Neuronal stem cell (in vitro differentiated cells): ENCODE measurements at regions not wholly inside any gene's neighbourhood (a gene's known extent, or its start where the extent isn't known, plus 50 kb on each side); places are given as distances from the start of the nearest gene placed in this dataset.

Experiments
- DNase-seq: peaks from one replicate; pipeline ENCODE4 v3.0.0-alpha.2; 2013; ENCODE audit warnings: low spot score
- H2AFZ ChIP-seq: one replicate; pipeline ENCODE4 v1.6.1; 2013; ENCODE audit warnings: mild to moderate bottlenecking, low read length, inconsistent platforms
- H2AK5ac ChIP-seq: 2 replicates; pipeline ENCODE4 v1.6.1; 2013; ENCODE audit warnings: low read depth, mild to moderate bottlenecking, inconsistent platforms, low read length, moderate library complexity, mixed read lengths
- H2BK120ac ChIP-seq: 2 replicates; pipeline ENCODE4 v1.6.1; 2013; ENCODE audit warnings: low read depth, mild to moderate bottlenecking, inconsistent platforms, low read length, moderate library complexity, mixed read lengths
- H2BK12ac ChIP-seq: one replicate; pipeline ENCODE4 v1.6.1; 2013; ENCODE audit warnings: low read length, inconsistent platforms
- H2BK15ac ChIP-seq: 2 replicates; pipeline ENCODE4 v1.6.1; 2013; ENCODE audit warnings: mild to moderate bottlenecking, low read length, inconsistent platforms, mixed read lengths
- H2BK5ac ChIP-seq: one replicate; pipeline ENCODE4 v1.6.1; 2013; ENCODE audit warnings: inconsistent platforms, mild to moderate bottlenecking, low read length, moderate library complexity
- H3K14ac ChIP-seq: one replicate; pipeline ENCODE4 v1.6.1; 2013; ENCODE audit warnings: low read length, inconsistent platforms
- H3K18ac ChIP-seq: 2 replicates; pipeline ENCODE4 v1.6.1; 2013; ENCODE audit warnings: low read length, inconsistent platforms
- H3K23ac ChIP-seq: 2 replicates; pipeline ENCODE4 v1.6.1; 2013; ENCODE audit warnings: low read depth, mild to moderate bottlenecking, mixed read lengths, low read length, inconsistent platforms; ENCODE audit not compliant: poor library complexity
- H3K27ac ChIP-seq: replicated peaks from 3 replicates; pipeline ENCODE4 v1.5.1; 2013; ENCODE audit warnings: low read length, inconsistent platforms
- H3K27me3 ChIP-seq, 3 experiments: 2 replicates each; pipeline ENCODE4 v1.6.1; 2013; ENCODE audit warnings: low read length in 3 of 3, mild to moderate bottlenecking in 2 of 3, inconsistent platforms in 1 of 3, low read depth in 1 of 3, mixed read lengths in 1 of 3, moderate library complexity in 1 of 3; ENCODE audit not compliant: control insufficient read depth in 3 of 3, insufficient read depth in 3 of 3
- H3K36me3 ChIP-seq, 2 donors: replicated peaks in 1 of 2; 2 replicates each; pipeline ENCODE4 v1.6.1; 2013; ENCODE audit warnings: low read length in 2 of 2; ENCODE audit not compliant: control insufficient read depth in 2 of 2, insufficient read depth in 2 of 2
- H3K4ac ChIP-seq: 2 replicates; pipeline ENCODE4 v1.6.1; 2013; ENCODE audit warnings: inconsistent platforms, mild to moderate bottlenecking, low read length, moderate library complexity
- H3K4me1 ChIP-seq, 2 donors: 1 replicate in 1 of 2; 2 replicates in 1 of 2; pipeline ENCODE4 v1.6.1; 2013; ENCODE audit warnings: low read length in 2 of 2, low read depth in 1 of 2; ENCODE audit not compliant: control insufficient read depth in 2 of 2, insufficient read depth in 1 of 2
- H3K4me2 ChIP-seq: one replicate; pipeline ENCODE4 v1.6.1; 2013; ENCODE audit warnings: mild to moderate bottlenecking, low read length, inconsistent platforms; ENCODE audit not compliant: insufficient read depth, poor library complexity, severe bottlenecking
- H3K4me3 ChIP-seq, 2 donors: 2 replicates each; pipeline ENCODE4 v1.5.1; 2013; ENCODE audit warnings: low read length in 2 of 2, mild to moderate bottlenecking in 2 of 2, inconsistent platforms in 1 of 2, moderate library complexity in 1 of 2
- H3K79me1 ChIP-seq: one replicate; pipeline ENCODE4 v1.6.1; 2013; ENCODE audit warnings: low read depth, mild to moderate bottlenecking, inconsistent platforms, low read length, moderate library complexity
- H3K9ac ChIP-seq: one replicate; pipeline ENCODE4 v1.6.1; 2013; ENCODE audit warnings: mild to moderate bottlenecking, low read depth, low read length, inconsistent platforms; ENCODE audit not compliant: poor library complexity
- H3K9me3 ChIP-seq, 2 donors: replicated peaks in 1 of 2; 2 replicates each; pipeline versions ENCODE3 to v1.6.1; 2013; ENCODE audit warnings: low read length in 2 of 2, mild to moderate bottlenecking in 2 of 2, inconsistent platforms in 1 of 2, low read depth in 1 of 2, mixed read lengths in 1 of 2, moderate library complexity in 1 of 2; ENCODE audit not compliant: control insufficient read depth in 2 of 2, insufficient read depth in 1 of 2
- H4K8ac ChIP-seq: one replicate; pipeline ENCODE4 v1.6.1; 2013; ENCODE audit warnings: low read depth, mild to moderate bottlenecking, inconsistent platforms, low read length, moderate library complexity
- H4K91ac ChIP-seq: one replicate; pipeline ENCODE4 v1.6.1; 2013; ENCODE audit warnings: low read length, low read depth, mild to moderate bottlenecking, inconsistent platforms; ENCODE audit not compliant: poor library complexity
- WGBS, 2 donors: extraction: QIAGEN DNeasy Blood & Tissue Kit; methylation state at CpG; one replicate each; pipeline ENCODE4 v1.1.7; 2013; ENCODE audit warnings: missing lambda C conversion rate in 2 of 2, mixed read lengths in 1 of 2; ENCODE audit not compliant: insufficient read length in 2 of 2, insufficient replicate concordance in 1 of 2; ENCODE audit errors: extremely low coverage in 2 of 2; 5-methylcytosine and 5-hydroxymethylcytosine counted together

- Histone ChIP-seq H2AK5ac (no peak overlapping the region), H3K4me1 (no peaks in the 10 kb centered on the region), H3K23ac (no peak overlapping the region), H3K79me1 (no peaks in the 10 kb centered on the region), H3K4me3 (no peak overlapping the region), H2BK5ac (no peak overlapping the region), H2BK120ac (no peak overlapping the region), H2AFZ (no peak overlapping the region), H3K18ac (no peak overlapping the region), H2BK15ac (no peak overlapping the region), H3K14ac (no peak overlapping the region), H3K9ac (no peak overlapping the region), H3K9me3 (no peaks in the 10 kb centered on the region), H3K36me3 (no peaks in the 10 kb centered on the region), H3K27me3 (no peaks in the 10 kb centered on the region), H3K4ac (no peak overlapping the region), H3K27ac (no peak overlapping the region), H4K8ac (no peak overlapping the region), H2BK12ac (no peak overlapping the region), H4K91ac (no peak overlapping the region), H3K4me2 (no peak overlapping the region)
- no peak for DNase-seq
- WGBS, 2 donors: no CpG with 5 or more reads among the region's 1 CpG
Measured at GRCh38 chr4:164508771-164509170, 245.2 kb upstream of the SMIM31 start.

- H3K9me3 ChIP-seq: no peaks in the 10 kb centered on the region
- H2BK12ac ChIP-seq: no peak overlapping the region
- no peak overlapping the region for H2BK5ac ChIP-seq
- H3K4ac ChIP-seq: no peak overlapping the region
- no peak overlapping the region for H3K4me3 ChIP-seq
- H3K79me1 ChIP-seq: no peaks in the 10 kb centered on the region
- H3K4me1 ChIP-seq: no peaks in the 10 kb centered on the region
- H3K18ac ChIP-seq: no peak overlapping the region
- no peak overlapping the region for H4K8ac ChIP-seq
- no peak overlapping the region for H2AFZ ChIP-seq
- no peak for DNase-seq
- H3K9ac ChIP-seq: no peak overlapping the region
- H3K36me3 ChIP-seq: no peaks in the 10 kb centered on the region
- no peak overlapping the region for H4K91ac ChIP-seq
- H2BK120ac ChIP-seq: no peak overlapping the region
- no peak overlapping the region for H3K4me2 ChIP-seq
- no peak overlapping the region for H3K14ac ChIP-seq
- WGBS, 2 donors: no CpG with 5 or more reads among the region's 3 CpGs
- H3K27me3 ChIP-seq: no peaks in the 10 kb centered on the region
- no peak overlapping the region for H3K27ac ChIP-seq
- no peak overlapping the region for H3K23ac ChIP-seq
- H2AK5ac ChIP-seq: no peak overlapping the region
- H2BK15ac ChIP-seq: no peak overlapping the region
Measured at GRCh38 chr4:164509951-164510350, 244.0 kb upstream of the SMIM31 start.

DNA sequence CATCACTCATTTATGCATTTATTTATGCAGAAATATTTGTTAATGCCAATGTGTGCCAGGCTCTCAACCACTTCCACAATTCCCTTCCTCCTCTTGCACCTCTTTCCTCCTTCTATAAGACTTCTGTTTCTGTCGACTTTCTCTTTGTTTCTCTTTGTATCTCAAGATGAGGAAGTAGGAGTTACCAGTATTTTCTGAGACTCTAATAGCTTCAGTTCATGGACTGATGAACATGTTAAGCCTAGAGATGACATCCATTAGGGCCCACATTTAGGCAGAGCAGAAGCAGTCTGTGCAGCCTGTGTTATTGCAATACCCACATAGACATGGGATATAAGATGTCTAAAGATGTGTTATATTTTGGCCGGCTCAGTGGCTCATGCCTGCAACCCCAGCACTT is 241.8 kb upstream of the SMIM31 start:
- no peaks in the 10 kb centered on the region for H3K9me3 ChIP-seq
- no peaks in the 10 kb centered on the region for H3K27me3 ChIP-seq
- no peaks in the 10 kb centered on the region for H3K36me3 ChIP-seq
- H2BK12ac ChIP-seq: no peak overlapping the region
- H3K4me1 ChIP-seq: no peaks in the 10 kb centered on the region
- H2BK15ac ChIP-seq: no peak overlapping the region
- H3K23ac ChIP-seq: no peak overlapping the region
- no peak overlapping the region for H3K14ac ChIP-seq
- H3K4ac ChIP-seq: no peak overlapping the region
- H3K79me1 ChIP-seq: no peaks in the 10 kb centered on the region
- no peak overlapping the region for H3K18ac ChIP-seq
- no peak overlapping the region for H3K4me2 ChIP-seq
- H2AFZ ChIP-seq: no peak overlapping the region
- no peak overlapping the region for H2BK5ac ChIP-seq
- H2AK5ac ChIP-seq: no peak overlapping the region
- no peak overlapping the region for H2BK120ac ChIP-seq
- H3K4me3 ChIP-seq: no peak overlapping the region
- WGBS, 2 donors: no CpG with 5 or more reads among the region's 2 CpGs
- no peak overlapping the region for H3K27ac ChIP-seq
- no peak for DNase-seq
- no peak overlapping the region for H4K91ac ChIP-seq
- no peak overlapping the region for H4K8ac ChIP-seq
- no peak overlapping the region for H3K9ac ChIP-seq

GRCh38 chr4:164514765-164515164 is 239.2 kb upstream of the SMIM31 start:
- H3K4ac ChIP-seq: no peak overlapping the region
- H3K36me3 ChIP-seq: no peaks in the 10 kb centered on the region
- H2BK12ac ChIP-seq: no peak overlapping the region
- no peaks in the 10 kb centered on the region for H3K9me3 ChIP-seq
- H3K4me2 ChIP-seq: no peak overlapping the region
- H2BK5ac ChIP-seq: no peak overlapping the region
- no peak overlapping the region for H3K23ac ChIP-seq
- H4K8ac ChIP-seq: no peak overlapping the region
- H4K91ac ChIP-seq: no peak overlapping the region
- no peaks in the 10 kb centered on the region for H3K4me1 ChIP-seq
- H2AFZ ChIP-seq: no peak overlapping the region
- H3K9ac ChIP-seq: no peak overlapping the region
- H3K4me3 ChIP-seq: no peak overlapping the region
- no peak overlapping the region for H2BK15ac ChIP-seq
- no peak overlapping the region for H3K14ac ChIP-seq
- no peaks in the 10 kb centered on the region for H3K79me1 ChIP-seq
- H2BK120ac ChIP-seq: no peak overlapping the region
- H3K27me3 ChIP-seq: no peaks in the 10 kb centered on the region
- no peak overlapping the region for H2AK5ac ChIP-seq
- DNase-seq: no peak
- no peak overlapping the region for H3K18ac ChIP-seq
- H3K27ac ChIP-seq: no peak overlapping the region
